K562 (cell line): ENCODE measurements at regions not wholly inside any gene's neighbourhood (a gene's known extent, or its start where the extent isn't known, plus 50 kb on each side); places are given as distances from the start of the nearest gene placed in this dataset.

Experiments
- CBX3 ChIP-seq, 2 experiments: IDR thresholded peaks; 1 replicate in 1 of 2; 2 replicates in 1 of 2; pipeline ENCODE4 v1.6.1; 2012; ENCODE audit warnings: inconsistent platforms in 2 of 2, low read length in 2 of 2, borderline replicate concordance in 1 of 2, control low read depth in 1 of 2
- ETV6 ChIP-seq, 3 experiments: fragments of 150-350 bp in 1 of 3; sonication (generic) in 1 of 3; formaldehyde crosslinking in 1 of 3; IDR thresholded peaks; 2 replicates each; pipeline versions ENCODE4 v1.6.1 to v1.8.0; 2014 to 2022; ENCODE audit warnings: borderline replicate concordance in 2 of 3, low read depth in 2 of 3, antibody characterized with exemption in 1 of 3, low read length in 1 of 3, mild to moderate bottlenecking in 1 of 3, missing genetic modification reagents in 1 of 3
- HOXB6 ChIP-seq: fragments of 250-450 bp; sonication (Bioruptor Pico); IDR thresholded peaks from 2 replicates; pipeline ENCODE4 v1.5.1; 2022; ENCODE audit warnings: mild to moderate bottlenecking, borderline replicate concordance
- KDM2B ChIP-seq: fragments of 250-450 bp; sonication (Bioruptor Pico); IDR thresholded peaks from 2 replicates; pipeline ENCODE4 v1.8.0; 2021; ENCODE audit warnings: mild to moderate bottlenecking, moderate library complexity
- NELFE ChIP-seq: IDR thresholded peaks from 2 replicates; pipeline ENCODE4 v1.6.1; 2011; ENCODE audit warnings: mild to moderate bottlenecking; ENCODE audit not compliant: insufficient read depth, insufficient read length
- NFXL1 ChIP-seq: fragments of 450-650 bp; formaldehyde crosslinking; IDR thresholded peaks from 2 replicates; pipeline ENCODE4 v1.4.0; 2021; ENCODE audit warnings: mild to moderate bottlenecking
- SMAD1 ChIP-seq: fragments of 150-350 bp; IDR thresholded peaks from 2 replicates; pipeline ENCODE4 v1.6.1; 2014; ENCODE audit warnings: low read length, low read depth; ENCODE audit not compliant: partially characterized antibody
- SNRNP70 ChIP-seq: fragments of 200-400 bp; formaldehyde crosslinking; optimal IDR thresholded peaks from 2 replicates; pipeline ENCODE3; 2017; ENCODE audit warnings: low read depth, low read length
- SREBF2 ChIP-seq: sonication (generic); formaldehyde crosslinking; IDR thresholded peaks from 2 replicates; pipeline ENCODE4 v1.4.0; 2020; ENCODE audit warnings: mild to moderate bottlenecking, missing genetic modification reagents
- TBL1XR1 ChIP-seq, 2 experiments: IDR thresholded peaks; 2 replicates each; pipeline ENCODE4 v1.6.1; 2012; ENCODE audit warnings: improper control_type of control experiment in 2 of 2, low read length in 2 of 2, mild to moderate bottlenecking in 1 of 2
- TCF7L2 ChIP-seq: fragments of 150-350 bp; IDR thresholded peaks from 2 replicates; pipeline ENCODE4 v1.6.1; 2016; ENCODE audit warnings: low read depth, mild to moderate bottlenecking, low read length, moderate library complexity
- ZNF217 ChIP-seq: sonication (generic); formaldehyde crosslinking; IDR thresholded peaks from 2 replicates; pipeline ENCODE4 v1.8.0; 2022; ENCODE audit warnings: mild to moderate bottlenecking, missing genetic modification reagents
- ZNF699 ChIP-seq: fragments of 250-450 bp; sonication (Bioruptor Pico); IDR thresholded peaks from 2 replicates; pipeline ENCODE4 v1.8.0; 2021; ENCODE audit warnings: mild to moderate bottlenecking, moderate library complexity; ENCODE audit not compliant: insufficient replicate concordance
- TF ChIP-seq, protein P1 (sequence below): sonication (generic); formaldehyde crosslinking; IDR thresholded peaks from 2 replicates; pipeline ENCODE4 v1.8.0; 2022; ENCODE audit warnings: mild to moderate bottlenecking, missing genetic modification reagents
- TF ChIP-seq, protein P2 (sequence below): sonication (generic); formaldehyde crosslinking; IDR thresholded peaks from 2 replicates; pipeline ENCODE4 v1.8.0; 2023; ENCODE audit warnings: mild to moderate bottlenecking, missing genetic modification reagents

- TF ChIP-seq, protein P1, sequence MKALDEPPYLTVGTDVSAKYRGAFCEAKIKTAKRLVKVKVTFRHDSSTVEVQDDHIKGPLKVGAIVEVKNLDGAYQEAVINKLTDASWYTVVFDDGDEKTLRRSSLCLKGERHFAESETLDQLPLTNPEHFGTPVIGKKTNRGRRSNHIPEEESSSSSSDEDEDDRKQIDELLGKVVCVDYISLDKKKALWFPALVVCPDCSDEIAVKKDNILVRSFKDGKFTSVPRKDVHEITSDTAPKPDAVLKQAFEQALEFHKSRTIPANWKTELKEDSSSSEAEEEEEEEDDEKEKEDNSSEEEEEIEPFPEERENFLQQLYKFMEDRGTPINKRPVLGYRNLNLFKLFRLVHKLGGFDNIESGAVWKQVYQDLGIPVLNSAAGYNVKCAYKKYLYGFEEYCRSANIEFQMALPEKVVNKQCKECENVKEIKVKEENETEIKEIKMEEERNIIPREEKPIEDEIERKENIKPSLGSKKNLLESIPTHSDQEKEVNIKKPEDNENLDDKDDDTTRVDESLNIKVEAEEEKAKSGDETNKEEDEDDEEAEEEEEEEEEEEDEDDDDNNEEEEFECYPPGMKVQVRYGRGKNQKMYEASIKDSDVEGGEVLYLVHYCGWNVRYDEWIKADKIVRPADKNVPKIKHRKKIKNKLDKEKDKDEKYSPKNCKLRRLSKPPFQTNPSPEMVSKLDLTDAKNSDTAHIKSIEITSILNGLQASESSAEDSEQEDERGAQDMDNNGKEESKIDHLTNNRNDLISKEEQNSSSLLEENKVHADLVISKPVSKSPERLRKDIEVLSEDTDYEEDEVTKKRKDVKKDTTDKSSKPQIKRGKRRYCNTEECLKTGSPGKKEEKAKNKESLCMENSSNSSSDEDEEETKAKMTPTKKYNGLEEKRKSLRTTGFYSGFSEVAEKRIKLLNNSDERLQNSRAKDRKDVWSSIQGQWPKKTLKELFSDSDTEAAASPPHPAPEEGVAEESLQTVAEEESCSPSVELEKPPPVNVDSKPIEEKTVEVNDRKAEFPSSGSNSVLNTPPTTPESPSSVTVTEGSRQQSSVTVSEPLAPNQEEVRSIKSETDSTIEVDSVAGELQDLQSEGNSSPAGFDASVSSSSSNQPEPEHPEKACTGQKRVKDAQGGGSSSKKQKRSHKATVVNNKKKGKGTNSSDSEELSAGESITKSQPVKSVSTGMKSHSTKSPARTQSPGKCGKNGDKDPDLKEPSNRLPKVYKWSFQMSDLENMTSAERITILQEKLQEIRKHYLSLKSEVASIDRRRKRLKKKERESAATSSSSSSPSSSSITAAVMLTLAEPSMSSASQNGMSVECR (CRISPR knock-in tag) = no peak
- TF ChIP-seq, protein P2, sequence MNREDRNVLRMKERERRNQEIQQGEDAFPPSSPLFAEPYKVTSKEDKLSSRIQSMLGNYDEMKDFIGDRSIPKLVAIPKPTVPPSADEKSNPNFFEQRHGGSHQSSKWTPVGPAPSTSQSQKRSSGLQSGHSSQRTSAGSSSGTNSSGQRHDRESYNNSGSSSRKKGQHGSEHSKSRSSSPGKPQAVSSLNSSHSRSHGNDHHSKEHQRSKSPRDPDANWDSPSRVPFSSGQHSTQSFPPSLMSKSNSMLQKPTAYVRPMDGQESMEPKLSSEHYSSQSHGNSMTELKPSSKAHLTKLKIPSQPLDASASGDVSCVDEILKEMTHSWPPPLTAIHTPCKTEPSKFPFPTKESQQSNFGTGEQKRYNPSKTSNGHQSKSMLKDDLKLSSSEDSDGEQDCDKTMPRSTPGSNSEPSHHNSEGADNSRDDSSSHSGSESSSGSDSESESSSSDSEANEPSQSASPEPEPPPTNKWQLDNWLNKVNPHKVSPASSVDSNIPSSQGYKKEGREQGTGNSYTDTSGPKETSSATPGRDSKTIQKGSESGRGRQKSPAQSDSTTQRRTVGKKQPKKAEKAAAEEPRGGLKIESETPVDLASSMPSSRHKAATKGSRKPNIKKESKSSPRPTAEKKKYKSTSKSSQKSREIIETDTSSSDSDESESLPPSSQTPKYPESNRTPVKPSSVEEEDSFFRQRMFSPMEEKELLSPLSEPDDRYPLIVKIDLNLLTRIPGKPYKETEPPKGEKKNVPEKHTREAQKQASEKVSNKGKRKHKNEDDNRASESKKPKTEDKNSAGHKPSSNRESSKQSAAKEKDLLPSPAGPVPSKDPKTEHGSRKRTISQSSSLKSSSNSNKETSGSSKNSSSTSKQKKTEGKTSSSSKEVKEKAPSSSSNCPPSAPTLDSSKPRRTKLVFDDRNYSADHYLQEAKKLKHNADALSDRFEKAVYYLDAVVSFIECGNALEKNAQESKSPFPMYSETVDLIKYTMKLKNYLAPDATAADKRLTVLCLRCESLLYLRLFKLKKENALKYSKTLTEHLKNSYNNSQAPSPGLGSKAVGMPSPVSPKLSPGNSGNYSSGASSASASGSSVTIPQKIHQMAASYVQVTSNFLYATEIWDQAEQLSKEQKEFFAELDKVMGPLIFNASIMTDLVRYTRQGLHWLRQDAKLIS = no peak
- TF ChIP-seq SREBF2 (CRISPR knock-in tag) (no peak), SMAD1 (no peak), NFXL1 (no peak), ZNF217 (CRISPR knock-in tag) (no peak), TBL1XR1 (IDR thresholded peaks at IDR 0.05; ENCODE audit: low read length in 2 of 2) (no peak), HOXB6 (CRISPR knock-in tag) (no peak), CBX3 (IDR thresholded peaks at IDR 0.05; ENCODE audit: borderline replicate concordance in 1 of 2, low read length in 2 of 2) (no peak), TCF7L2 (no peak), ZNF699 (CRISPR knock-in tag) (no peak), SNRNP70 (no peak), NELFE (no peak), KDM2B (no peak), ETV6 (IDR thresholded peaks at IDR 0.05; ENCODE audit: borderline replicate concordance in 1 of 2, low read depth in 2 of 2, low read length in 1 of 2) (no peak), ETV6 (CRISPR knock-in tag; IDR thresholded peaks at IDR 0.05; ENCODE audit: borderline replicate concordance) (no peak)
Measured at GRCh38 chr3:852033-852432, 240.8 kb upstream of the CNTN6 start (continued).
